GM12878 (cell line): ENCODE measurements at regions not wholly inside any gene's neighbourhood (a gene's known extent, or its start where the extent isn't known, plus 50 kb on each side); places are given as distances from the start of the nearest gene placed in this dataset.

Experiments used
- ATAC-seq: fragments of 200-7000 bp; cut with Tn5 transposase; 3 replicates; pipeline ENCODE4 v1.9.1; 2020; ENCODE audit warnings: mild to moderate bottlenecking, moderate library complexity
- BruUV-seq: library from RNA; stranded (reverse); fragments of 400-500 nt; replicated peaks from 2 replicates; lab custom pipeline; 2021; lab: Mats Ljungman, UMichigan
- CTCF ChIA-PET: fragments of 300-600 bp; sonication (Branson Sonifier 250); formaldehyde crosslinking; extraction: SDS; loops from one replicate; lab custom pipeline; 2021; ENCODE audit warnings: inconsistent platforms; lab: Yijun Ruan, JAX
- POLR2A ChIA-PET: fragments of 350-600 bp; formaldehyde crosslinking; extraction: SDS; loops from one replicate; lab custom pipeline; 2021; ENCODE audit warnings: inconsistent platforms; lab: Charles Lee
- RAD21 ChIA-PET: fragments of 300-600 bp; sonication (Branson Sonifier 250); formaldehyde crosslinking; loops from one replicate; lab custom pipeline; 2023; ENCODE audit warnings: antibody characterized with exemption; ENCODE audit not compliant: unreplicated experiment; lab: Charles Lee
- SMC1A ChIA-PET: fragments of 300-600 bp; sonication (Branson Sonifier 250); formaldehyde crosslinking; loops from one replicate; lab custom pipeline; 2023; ENCODE audit not compliant: unreplicated experiment, uncharacterized antibody; lab: Charles Lee
- DNase-seq: peaks from one replicate; pipeline ENCODE4 v3.0.0-alpha.2; 2011; ENCODE audit warnings: low read depth, low spot score
- FAIRE-seq: peaks from 3 replicates; lab custom pipeline; 2011; peaks lifted over from hg19 to GRCh38; lab: Jason Lieb, UNC
- H2AFZ ChIP-seq: 2 replicates; pipeline ENCODE4 v1.6.0; 2011; ENCODE audit warnings: low read depth, low read length, control low read depth; ENCODE audit not compliant: control insufficient read depth
- H3K27ac ChIP-seq: 2 replicates; pipeline ENCODE4 v1.5.1; 2011; ENCODE audit warnings: control low read depth; ENCODE audit not compliant: control insufficient read depth, insufficient read depth
- H3K27me3 ChIP-seq, 2 experiments: replicated peaks in 1 of 2; 2 replicates each; pipeline versions ENCODE4 v1.6.0 to v1.6.1; 2011; ENCODE audit warnings: low read length in 1 of 2; ENCODE audit not compliant: control insufficient read depth in 2 of 2, insufficient read depth in 2 of 2
- H3K36me3 ChIP-seq, 2 experiments: 2 replicates each; pipeline ENCODE4 v1.5.1; 2011; ENCODE audit warnings: low read length in 1 of 2; ENCODE audit not compliant: control insufficient read depth in 2 of 2, insufficient read depth in 2 of 2
- H3K4me1 ChIP-seq: 2 replicates; pipeline ENCODE4 v1.6.1; 2011; ENCODE audit warnings: mild to moderate bottlenecking, low read length, moderate library complexity, mixed read lengths; ENCODE audit not compliant: control insufficient read depth, insufficient read depth
- H3K4me2 ChIP-seq: 2 replicates; pipeline ENCODE4 v1.6.0; 2011; ENCODE audit warnings: control low read depth; ENCODE audit not compliant: control insufficient read depth, insufficient read depth
- H3K4me3 ChIP-seq: fragments of 200-600 bp; sonication (generic); 2 replicates; pipeline ENCODE4 v1.5.1; 2016
- H3K79me2 ChIP-seq: 2 replicates; pipeline ENCODE4 v1.6.0; 2011; ENCODE audit warnings: low read length; ENCODE audit not compliant: control insufficient read depth, insufficient read depth
- H3K9ac ChIP-seq: 2 replicates; pipeline ENCODE4 v1.8.0; 2011; ENCODE audit warnings: low read length, control low read depth, mixed read lengths; ENCODE audit not compliant: control insufficient read depth, insufficient read depth
- H3K9me3 ChIP-seq: replicated peaks from 3 replicates; pipeline ENCODE4 v1.5.1; 2011; ENCODE audit warnings: mild to moderate bottlenecking, low read length; ENCODE audit not compliant: control insufficient read depth, insufficient read depth
- H4K20me1 ChIP-seq: 2 replicates; pipeline ENCODE4 v1.6.0; 2011; ENCODE audit not compliant: control insufficient read depth, insufficient read depth
- BRCA1 ChIP-seq: IDR thresholded peaks from 2 replicates; pipeline ENCODE4 v1.6.1; 2011; ENCODE audit warnings: low read depth, low read length, improper control_type of control experiment
- CBX5 ChIP-seq: sonication (generic); IDR thresholded peaks from 2 replicates; pipeline ENCODE4 v1.6.1; 2016; ENCODE audit warnings: low read depth, moderate library complexity, mild to moderate bottlenecking, inconsistent platforms
- CHD4 ChIP-seq: fragments of 200-600 bp; sonication (generic); IDR thresholded peaks from 2 replicates; pipeline ENCODE4 v1.6.1; 2016; ENCODE audit warnings: mild to moderate bottlenecking
- MTA2 ChIP-seq: fragments of 450-650 bp; IDR thresholded peaks from 2 replicates; pipeline ENCODE4 v1.6.1; 2016; ENCODE audit warnings: low read depth, mild to moderate bottlenecking, moderate library complexity
- MYC ChIP-seq: IDR thresholded peaks from 2 replicates; pipeline ENCODE4 v1.6.1; 2011; ENCODE audit warnings: mild to moderate bottlenecking, low read length, moderate library complexity, inconsistent platforms; ENCODE audit not compliant: insufficient read depth, insufficient replicate concordance, insufficient read length, severe bottlenecking
- NFXL1 ChIP-seq: fragments of 450-650 bp; IDR thresholded peaks from 2 replicates; pipeline ENCODE4 v1.6.1; 2017; ENCODE audit warnings: antibody characterized with exemption, mild to moderate bottlenecking, borderline replicate concordance
- POLR2AphosphoS5 ChIP-seq: IDR thresholded peaks from 2 replicates; pipeline ENCODE4 v1.6.1; 2011; ENCODE audit warnings: mild to moderate bottlenecking, low read length, inconsistent platforms
- POU2F2 ChIP-seq: IDR thresholded peaks from 3 replicates; pipeline ENCODE4 v1.6.1; 2011; ENCODE audit warnings: low read depth, mild to moderate bottlenecking, low read length, borderline replicate concordance
- RBBP5 ChIP-seq: fragments of 200-600 bp; sonication (generic); conservative IDR thresholded peaks from 2 replicates; pipeline ENCODE4 v1.6.1; 2016
- SRF ChIP-seq, 2 experiments: IDR thresholded peaks; 2 replicates each; pipeline ENCODE4 v1.6.1; 2011; ENCODE audit warnings: low read depth in 2 of 2, low read length in 2 of 2, mild to moderate bottlenecking in 1 of 2, moderate library complexity in 1 of 2
- TCF12 ChIP-seq: IDR thresholded peaks from 2 replicates; pipeline ENCODE4 v1.6.1; 2011; ENCODE audit warnings: low read depth, mild to moderate bottlenecking, low read length
- ZSCAN29 ChIP-seq: fragments of 450-650 bp; IDR thresholded peaks from 2 replicates; pipeline ENCODE4 v1.6.1; 2017; ENCODE audit warnings: mild to moderate bottlenecking, moderate library complexity
- WGBS: methylation state at CpG from one replicate; pipeline ENCODE4 v1.1.6; 2016; ENCODE audit warnings: low lambda C conversion rate; ENCODE audit not compliant: insufficient replicate concordance, insufficient coverage; ENCODE audit errors: missing lambda C conversion rate; 5-methylcytosine and 5-hydroxymethylcytosine counted together
- in situ Hi-C: fragments of 300-500 bp; cut with MboI; formaldehyde crosslinking; loops from 9 replicates; pipeline ENCODE4 v1.14.3; 2018; ENCODE audit warnings: mixed read lengths
- intact Hi-C: fragments of 100-400 bp; cut with micrococcal nuclease; formaldehyde crosslinking; loops from one replicate; pipeline ENCODE4 v1.14.2; 2022; ENCODE audit not compliant: unreplicated experiment

- in situ Hi-C loops, result no loop called here
- H3K4me2 ChIP-seq, result no peak overlapping the region
- TF ChIP-seq POU2F2, result no peak
- no peak for TF ChIP-seq SRF (IDR thresholded peaks at IDR 0.05; ENCODE audit: low read depth in 2 of 2, low read length in 2 of 2)
- TF ChIP-seq NFXL1, result no peak
- TF ChIP-seq CBX5, result no peak
- no peak for TF ChIP-seq MTA2
- no peak for TF ChIP-seq RBBP5
- no peak for TF ChIP-seq POLR2AphosphoS5
- TF ChIP-seq MYC, result no peak
- TF ChIP-seq BRCA1, result no peak
- no peak for TF ChIP-seq TCF12
- TF ChIP-seq CHD4, result no peak
- TF ChIP-seq ZSCAN29, result no peak
- TF ChIP-seq, all 136 proteins: peak for 0
- SMC1A ChIA-PET, result no interaction called here
- Histone ChIP-seq H3K9me3 (no peaks in the 10 kb centered on the region), H3K27me3 (no peaks in the 10 kb centered on the region), H3K9ac (no peak overlapping the region), H3K36me3 (no peaks in the 10 kb centered on the region), H3K79me2 (no peaks in the 10 kb centered on the region), H3K4me1 (no peaks in the 10 kb centered on the region), H3K4me3 (no peak overlapping the region), H3K27ac (no peak overlapping the region), H4K20me1 (no peaks in the 10 kb centered on the region), H2AFZ (no peak overlapping the region)
- POLR2A ChIA-PET, result no interaction called here
- CTCF ChIA-PET, result no interaction called here
- RAD21 ChIA-PET, result no interaction called here
- intact Hi-C loops, result no loop called here
- ATAC-seq (no peak), DNase-seq (no peak), FAIRE-seq (no peak)
- no TSS peak for BruUV-seq
- WGBS, result 58% methylated on average over 10 of the region's 10 CpGs
Measured at GRCh38 chr4:186934244-186934643, 210.6 kb upstream of the FAT1 start.
